ENCODE measurements at regions not wholly inside any gene's neighbourhood (a gene's known extent, or its start where the extent isn't known, plus 50 kb on each side); places are given as distances from the start of the nearest gene placed in this dataset.

DNA sequence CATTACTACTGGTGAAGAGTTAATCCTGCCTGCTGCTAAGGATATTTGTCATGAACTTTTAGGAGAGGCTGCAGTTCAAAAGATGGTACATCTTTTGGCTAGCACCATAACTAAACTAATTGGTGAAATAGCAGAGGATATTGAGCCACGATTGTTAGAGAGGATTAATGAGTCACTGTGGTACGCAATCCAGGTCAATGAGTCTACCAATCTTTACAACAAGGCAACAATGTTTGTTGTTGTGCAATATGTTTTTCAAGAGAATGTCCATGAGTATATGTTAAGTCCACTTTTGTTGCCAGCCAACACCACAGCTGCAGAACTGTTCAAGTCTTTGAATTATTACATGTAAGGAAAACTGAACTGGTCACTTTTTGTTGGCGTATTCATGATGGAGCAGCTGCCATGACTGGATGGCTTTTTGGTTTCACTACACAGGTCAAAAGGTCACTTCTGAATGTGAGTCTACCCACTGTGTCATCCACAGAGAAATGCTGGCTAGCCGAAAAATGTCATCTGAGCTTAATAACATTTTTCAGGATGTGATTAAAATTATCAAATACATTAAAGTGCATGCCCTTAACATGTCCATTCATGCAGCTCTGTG lies 402.6 kb upstream of the KIF2B start:
- no peaks in the 10 kb centered on the region for H3K27me3 ChIP-seq (ENCODE audit: control insufficient read depth, insufficient read depth, low read length)
- no peaks in the 10 kb centered on the region for H3K36me3 ChIP-seq (ENCODE audit: control insufficient read depth, insufficient read depth, low read length)
- H3K4me1 ChIP-seq (ENCODE audit: control insufficient read depth, insufficient read depth, low read length, poor library complexity, severe bottlenecking): no peaks in the 10 kb centered on the region
- Mint-ChIP-seq H3K27ac (no peak overlapping the region), H3K4me3 (no peak overlapping the region), H3K4me1 (no peaks in the 10 kb centered on the region), H3K27me3 (no peaks in the 10 kb centered on the region), H3K9me3 (peaks cover 0 to 13% (median 8%) of the 10 kb centered on the region in 7 donors), H3K36me3 (no peaks in the 10 kb centered on the region)
- ATAC-seq (ENCODE audit: low read depth in 2 of 2) (no peak), DNase-seq (no peak)
- H3K9me3 ChIP-seq (ENCODE audit: control insufficient read depth in 2 of 2, low read length in 2 of 2): no peaks in the 10 kb centered on the region
- no peak overlapping the region for H3K4me3 ChIP-seq (ENCODE audit: low read depth, low read length)
- H3K27ac ChIP-seq (ENCODE audit: insufficient read depth, low read length, poor library complexity, severe bottlenecking): no peak overlapping the region

DNA sequence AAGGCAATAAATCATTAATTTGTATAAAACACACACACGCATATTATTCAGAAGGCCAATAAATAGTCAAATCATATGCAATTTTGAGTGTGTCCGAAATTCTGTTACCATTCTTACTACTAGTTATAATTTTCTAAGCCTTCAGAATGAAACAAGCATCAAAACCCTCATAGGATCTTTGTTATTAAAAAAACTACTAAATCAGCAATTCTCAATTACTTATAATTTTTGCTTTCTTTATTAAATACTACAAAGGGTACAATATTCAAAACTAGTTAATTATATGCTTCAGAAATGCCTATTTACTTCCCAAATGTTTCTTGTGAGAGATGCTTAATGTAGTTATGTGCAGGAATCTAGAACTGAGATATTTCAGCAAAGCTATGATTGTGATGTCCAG lies 413.1 kb upstream of the KIF2B start:
- H3K36me3 ChIP-seq (ENCODE audit: control insufficient read depth, insufficient read depth, low read length): no peaks in the 10 kb centered on the region
- H3K9me3 Mint-ChIP-seq: peaks cover 0 to 16% (median 6%) of the 10 kb centered on the region in 7 donors
- H3K4me3 ChIP-seq (ENCODE audit: low read depth, low read length): no peak overlapping the region
- H3K36me3 Mint-ChIP-seq: no peaks in the 10 kb centered on the region
- H3K27ac ChIP-seq (ENCODE audit: insufficient read depth, low read length, poor library complexity, severe bottlenecking): no peak overlapping the region
- H3K9me3 ChIP-seq (ENCODE audit: control insufficient read depth in 2 of 2, low read length in 2 of 2): peaks cover 2 to 7% of the 10 kb centered on the region in 2 experiments
- ATAC-seq (ENCODE audit: low read depth in 2 of 2) (no peak), DNase-seq (no peak)
- no peaks in the 10 kb centered on the region for H3K27me3 Mint-ChIP-seq
- no peak overlapping the region for H3K27ac Mint-ChIP-seq
- no peaks in the 10 kb centered on the region for H3K4me1 ChIP-seq (ENCODE audit: control insufficient read depth, insufficient read depth, low read length, poor library complexity, severe bottlenecking)
- no peaks in the 10 kb centered on the region for H3K27me3 ChIP-seq (ENCODE audit: control insufficient read depth, insufficient read depth, low read length)
- H3K4me3 Mint-ChIP-seq: no peak overlapping the region
- H3K4me1 Mint-ChIP-seq: no peaks in the 10 kb centered on the region

DNA sequence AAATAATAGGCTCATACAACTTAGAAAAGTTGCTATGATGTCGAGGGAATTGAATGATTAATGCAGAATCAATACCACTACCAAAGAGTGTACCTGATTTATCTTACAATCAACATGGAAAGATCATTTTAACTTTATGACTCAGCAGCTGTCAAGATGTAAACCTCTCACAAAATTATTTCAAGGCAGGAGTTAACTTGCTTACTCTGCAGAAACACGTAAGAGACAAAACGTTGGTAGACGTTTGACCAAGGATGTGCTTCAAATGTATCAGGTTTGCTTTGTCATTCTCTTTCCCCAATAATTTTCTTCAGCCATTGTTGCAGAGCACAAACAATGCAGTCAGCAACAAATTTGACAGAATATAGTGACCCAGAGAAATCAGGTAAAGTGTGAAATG lies 415.8 kb upstream of the KIF2B start:
- Histone ChIP-seq H3K27ac (ENCODE audit: insufficient read depth, low read length, poor library complexity, severe bottlenecking) (no peak overlapping the region), H3K4me3 (ENCODE audit: low read depth, low read length) (no peak overlapping the region), H3K9me3 (ENCODE audit: control insufficient read depth in 2 of 2, low read length in 2 of 2) (peaks cover 2 to 9% of the 10 kb centered on the region in 2 experiments), H3K36me3 (ENCODE audit: control insufficient read depth, insufficient read depth, low read length) (no peaks in the 10 kb centered on the region), H3K27me3 (ENCODE audit: control insufficient read depth, insufficient read depth, low read length) (no peaks in the 10 kb centered on the region), H3K4me1 (ENCODE audit: control insufficient read depth, insufficient read depth, low read length, poor library complexity, severe bottlenecking) (no peaks in the 10 kb centered on the region)
- ATAC-seq (ENCODE audit: low read depth in 2 of 2): no peak
- Mint-ChIP-seq H3K27ac (no peak overlapping the region), H3K9me3 (peaks cover 0 to 17% (median 6%) of the 10 kb centered on the region in 7 donors), H3K36me3 (no peaks in the 10 kb centered on the region), H3K4me1 (no peaks in the 10 kb centered on the region), H3K4me3 (no peak overlapping the region), H3K27me3 (no peaks in the 10 kb centered on the region)
- DNase-seq: no peak

DNA sequence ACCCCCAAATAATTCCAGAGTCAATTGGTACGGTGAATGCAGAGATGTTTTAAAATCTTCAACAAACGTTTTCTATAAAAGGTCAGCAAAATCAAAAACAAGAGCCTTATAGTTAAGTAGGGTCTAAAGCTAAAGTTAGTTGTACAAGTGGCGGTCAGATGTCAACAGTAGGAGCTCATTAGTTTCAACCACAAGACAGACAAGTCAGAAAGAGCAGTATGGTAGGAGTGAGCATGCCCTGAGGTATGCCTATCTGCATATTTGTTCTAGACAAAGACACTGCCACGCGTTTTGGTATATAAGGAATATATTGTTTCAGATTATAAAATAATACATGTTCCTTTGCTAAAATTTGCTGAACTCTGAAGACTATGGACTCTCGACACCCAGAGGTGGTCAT lies 431.5 kb upstream of the KIF2B start:
- Histone ChIP-seq H3K27me3 (ENCODE audit: control insufficient read depth, insufficient read depth, low read length) (no peaks in the 10 kb centered on the region), H3K4me3 (ENCODE audit: low read depth, low read length) (no peak overlapping the region), H3K27ac (ENCODE audit: insufficient read depth, low read length, poor library complexity, severe bottlenecking) (no peak overlapping the region), H3K4me1 (ENCODE audit: control insufficient read depth, insufficient read depth, low read length, poor library complexity, severe bottlenecking) (no peaks in the 10 kb centered on the region), H3K36me3 (ENCODE audit: control insufficient read depth, insufficient read depth, low read length) (no peaks in the 10 kb centered on the region), H3K9me3 (ENCODE audit: control insufficient read depth in 2 of 2, low read length in 2 of 2) (no peaks in the 10 kb centered on the region)
- H3K27me3 Mint-ChIP-seq: no peaks in the 10 kb centered on the region
- no peak overlapping the region for H3K4me3 Mint-ChIP-seq
- ATAC-seq (ENCODE audit: low read depth in 2 of 2) (no peak), DNase-seq (no peak)
- peaks cover 2 to 10% (median 5%) of the 10 kb centered on the region in 7 donors for H3K9me3 Mint-ChIP-seq
- no peaks in the 10 kb centered on the region for H3K36me3 Mint-ChIP-seq
- no peak overlapping the region for H3K27ac Mint-ChIP-seq
- H3K4me1 Mint-ChIP-seq: no peaks in the 10 kb centered on the region

DNA sequence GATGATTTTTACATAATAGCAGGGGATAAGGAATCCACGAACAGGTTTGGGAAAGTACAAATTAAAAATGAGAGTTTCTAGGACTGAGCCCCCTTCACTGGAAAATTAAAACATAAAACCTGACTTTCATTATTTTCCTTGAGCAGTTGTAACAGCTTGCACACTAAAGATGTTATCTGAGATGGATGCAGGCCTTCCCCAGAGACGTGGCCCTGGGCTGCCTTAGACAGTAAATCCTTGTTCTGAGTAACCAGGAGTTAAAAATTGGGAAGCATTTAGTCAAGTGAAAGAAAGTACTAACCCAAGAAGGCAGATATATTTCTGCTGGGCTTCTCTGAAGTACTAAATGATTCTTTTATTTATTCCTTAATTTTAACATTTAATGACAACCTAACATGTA lies 432.2 kb upstream of the KIF2B start:
- Histone ChIP-seq H3K36me3 (ENCODE audit: control insufficient read depth, insufficient read depth, low read length) (no peaks in the 10 kb centered on the region), H3K27me3 (ENCODE audit: control insufficient read depth, insufficient read depth, low read length) (no peaks in the 10 kb centered on the region), H3K4me3 (ENCODE audit: low read depth, low read length) (no peak overlapping the region), H3K27ac (ENCODE audit: insufficient read depth, low read length, poor library complexity, severe bottlenecking) (no peak overlapping the region), H3K4me1 (ENCODE audit: control insufficient read depth, insufficient read depth, low read length, poor library complexity, severe bottlenecking) (no peaks in the 10 kb centered on the region), H3K9me3 (ENCODE audit: control insufficient read depth in 2 of 2, low read length in 2 of 2) (no peaks in the 10 kb centered on the region)
- Mint-ChIP-seq H3K9me3 (peaks cover 2 to 9% (median 5%) of the 10 kb centered on the region in 7 donors), H3K36me3 (no peaks in the 10 kb centered on the region), H3K4me3 (no peak overlapping the region), H3K27ac (no peak overlapping the region), H3K27me3 (no peaks in the 10 kb centered on the region), H3K4me1 (no peaks in the 10 kb centered on the region)
- ATAC-seq (ENCODE audit: low read depth in 2 of 2) (no peak), DNase-seq (no peak)

DNA sequence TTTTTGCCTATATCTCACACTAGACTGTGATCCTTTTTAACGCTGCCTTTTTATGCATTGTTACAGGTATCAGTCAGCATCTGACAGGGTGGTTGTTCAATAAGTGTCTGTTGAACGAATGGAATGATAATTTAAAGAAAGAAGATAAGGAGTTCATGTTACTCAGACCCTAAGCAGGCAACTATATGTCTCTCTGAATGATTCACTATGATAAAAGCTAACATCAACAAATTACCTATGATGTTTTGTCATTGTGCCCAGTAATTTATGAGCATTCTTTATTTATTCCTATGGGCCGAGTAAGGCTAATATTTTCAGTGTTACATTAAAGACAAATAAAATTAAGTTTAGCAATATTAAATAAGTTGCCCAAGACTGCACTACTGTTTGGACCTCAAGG lies 435.0 kb upstream of the KIF2B start:
- no peaks in the 10 kb centered on the region for H3K27me3 Mint-ChIP-seq
- Histone ChIP-seq H3K27ac (ENCODE audit: insufficient read depth, low read length, poor library complexity, severe bottlenecking) (no peak overlapping the region), H3K9me3 (ENCODE audit: control insufficient read depth in 2 of 2, low read length in 2 of 2) (no peaks in the 10 kb centered on the region), H3K4me3 (ENCODE audit: low read depth, low read length) (no peak overlapping the region), H3K36me3 (ENCODE audit: control insufficient read depth, insufficient read depth, low read length) (no peaks in the 10 kb centered on the region), H3K27me3 (ENCODE audit: control insufficient read depth, insufficient read depth, low read length) (no peaks in the 10 kb centered on the region), H3K4me1 (ENCODE audit: control insufficient read depth, insufficient read depth, low read length, poor library complexity, severe bottlenecking) (no peaks in the 10 kb centered on the region)
- ATAC-seq (ENCODE audit: low read depth in 2 of 2): no peak
- H3K4me3 Mint-ChIP-seq: no peak overlapping the region
- H3K27ac Mint-ChIP-seq: no peak overlapping the region
- H3K4me1 Mint-ChIP-seq: no peaks in the 10 kb centered on the region
- H3K9me3 Mint-ChIP-seq: peaks cover 0 to 6% (median 4%) of the 10 kb centered on the region in 7 donors
- H3K36me3 Mint-ChIP-seq: no peaks in the 10 kb centered on the region
- DNase-seq: no peak

DNA sequence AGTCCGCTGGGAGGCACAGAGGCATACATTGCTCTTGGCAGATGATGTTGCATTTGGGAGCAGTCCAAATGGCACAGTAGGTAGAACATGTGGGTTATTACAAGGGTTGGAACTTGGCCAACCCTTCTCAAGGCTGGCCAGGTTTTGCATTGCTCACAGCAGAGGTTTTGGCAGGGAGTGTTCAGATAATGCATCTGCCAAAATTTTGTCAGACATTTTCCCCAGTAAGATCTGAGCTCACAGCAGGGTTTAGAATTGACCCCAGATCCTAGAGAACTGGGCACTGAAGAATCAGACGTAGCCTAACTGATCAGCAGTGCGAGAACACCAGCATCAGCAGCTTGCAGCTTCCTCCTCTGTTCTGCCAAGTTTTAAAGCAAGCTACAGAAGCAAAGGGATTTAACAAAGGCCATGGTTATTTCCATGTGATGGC lies 468.8 kb upstream of the KIF2B start:
- Histone ChIP-seq H3K27ac (ENCODE audit: insufficient read depth, low read length, poor library complexity, severe bottlenecking) (no peak overlapping the region), H3K4me3 (ENCODE audit: low read depth, low read length) (no peak overlapping the region), H3K36me3 (ENCODE audit: control insufficient read depth, insufficient read depth, low read length) (no peaks in the 10 kb centered on the region), H3K27me3 (ENCODE audit: control insufficient read depth, insufficient read depth, low read length) (no peaks in the 10 kb centered on the region), H3K9me3 (ENCODE audit: control insufficient read depth in 2 of 2, low read length in 2 of 2) (peaks cover 0 to 2% of the 10 kb centered on the region in 2 experiments), H3K4me1 (ENCODE audit: control insufficient read depth, insufficient read depth, low read length, poor library complexity, severe bottlenecking) (no peaks in the 10 kb centered on the region)
- ATAC-seq (ENCODE audit: low read depth in 2 of 2) (no peak), DNase-seq (no peak)
- Mint-ChIP-seq H3K27ac (no peak overlapping the region), H3K9me3 (peaks cover 2 to 14% (median 5%) of the 10 kb centered on the region in 7 donors), H3K27me3 (no peaks in the 10 kb centered on the region), H3K4me1 (no peaks in the 10 kb centered on the region), H3K36me3 (no peaks in the 10 kb centered on the region), H3K4me3 (no peak overlapping the region)

DNA sequence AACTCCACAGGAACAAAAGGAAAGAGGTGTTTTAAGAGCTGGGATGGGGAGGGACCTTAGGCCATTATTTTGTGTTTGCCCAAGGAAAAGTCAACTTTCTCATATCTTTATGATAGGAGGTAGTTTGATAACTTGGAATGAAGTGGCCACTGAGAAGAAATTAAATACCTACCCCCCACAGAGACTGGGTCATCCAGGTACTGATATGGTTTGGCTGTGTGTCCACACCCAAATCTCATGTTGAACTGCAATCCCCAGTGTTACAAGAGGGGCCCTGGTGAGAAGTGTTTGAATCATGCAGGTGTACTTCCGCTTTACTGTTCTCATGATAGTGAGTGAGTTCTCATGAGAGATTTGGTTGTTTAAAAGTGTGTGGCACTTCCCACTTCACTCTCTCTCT lies 477.9 kb upstream of the KIF2B start:
- Mint-ChIP-seq H3K27ac (no peak overlapping the region), H3K4me1 (no peaks in the 10 kb centered on the region)

More for the DNA sequence above, 477.9 kb upstream of the KIF2B start:
- H3K9me3 ChIP-seq (ENCODE audit: control insufficient read depth in 2 of 2, low read length in 2 of 2): no peaks in the 10 kb centered on the region
- H3K27ac ChIP-seq (ENCODE audit: insufficient read depth, low read length, poor library complexity, severe bottlenecking): no peak overlapping the region
- Mint-ChIP-seq H3K4me3 (no peak overlapping the region), H3K9me3 (peaks cover 0 to 24% (median 9%) of the 10 kb centered on the region in 7 donors), H3K36me3 (no peaks in the 10 kb centered on the region), H3K27me3 (no peaks in the 10 kb centered on the region)
- ATAC-seq (ENCODE audit: low read depth in 2 of 2) (no peak), DNase-seq (no peak)
- H3K27me3 ChIP-seq (ENCODE audit: control insufficient read depth, insufficient read depth, low read length): no peaks in the 10 kb centered on the region
- H3K4me3 ChIP-seq (ENCODE audit: low read depth, low read length): no peak overlapping the region
- H3K4me1 ChIP-seq (ENCODE audit: control insufficient read depth, insufficient read depth, low read length, poor library complexity, severe bottlenecking): no peaks in the 10 kb centered on the region
- no peaks in the 10 kb centered on the region for H3K36me3 ChIP-seq (ENCODE audit: control insufficient read depth, insufficient read depth, low read length)

All from CD4-positive, CD25-positive, alpha-beta regulatory T cell (primary cell).